ENCODE measurements at regions not wholly inside any gene's neighbourhood (a gene's known extent, or its start where the extent isn't known, plus 50 kb on each side); places are given as distances from the start of the nearest gene placed in this dataset.
"Not testable (repeated sequence)": the region's sequence is repeated elsewhere in the genome, so short reads cannot be mapped to it uniquely, and the experiment has no call there.

- not testable (repeated sequence) for TF ChIP-seq POLR2AphosphoS5 (IDR thresholded peaks at IDR 0.05; ENCODE audit: insufficient read depth, low read depth, low read length); MYC (IDR thresholded peaks at IDR 0.05; ENCODE audit: low read depth, low read length); CTCF (IDR thresholded peaks at IDR 0.05; ENCODE audit: extremely low read depth in 1 of 2, insufficient read depth in 1 of 2, low read depth in 1 of 2, low read length in 2 of 2); EZH2 (IDR thresholded peaks at IDR 0.05; ENCODE audit: borderline replicate concordance, low read depth, low read length, severe bottlenecking); MAX (IDR thresholded peaks at IDR 0.05; ENCODE audit: insufficient read depth, insufficient read length); POLR2A (IDR thresholded peaks at IDR 0.05; ENCODE audit: low read depth, low read length); GATA2 (IDR thresholded peaks at IDR 0.05; ENCODE audit: insufficient read depth, insufficient read length, low read depth, low read length)
Observed at GRCh38 chr15:92800416-92801055, 99.6 kb upstream of the CHD2 start.
